H9 (cell line): ENCODE measurements at regions not wholly inside any gene's neighbourhood (a gene's known extent, or its start where the extent isn't known, plus 50 kb on each side); places are given as distances from the start of the nearest gene placed in this dataset.

Experiments used
- DNase-seq: peaks from one replicate; pipeline ENCODE4 v3.0.0-alpha.2; 2017
- H2AFZ ChIP-seq: one replicate; pipeline ENCODE4 v1.6.1; 2013; ENCODE audit warnings: mild to moderate bottlenecking, low read length, control low read depth, moderate library complexity
- H2AK5ac ChIP-seq: 2 replicates; pipeline ENCODE4 v1.6.1; 2013; ENCODE audit warnings: low read length, control low read depth, mixed read lengths; ENCODE audit not compliant: insufficient read length
- H2BK120ac ChIP-seq: one replicate; pipeline ENCODE4 v1.6.1; 2013; ENCODE audit warnings: low read depth, mild to moderate bottlenecking, low read length, control low read depth, inconsistent platforms; ENCODE audit not compliant: poor library complexity, severe bottlenecking
- H2BK12ac ChIP-seq: 2 replicates; pipeline ENCODE4 v1.6.1; 2013; ENCODE audit warnings: low read length, control low read depth, mixed read lengths, low read depth; ENCODE audit not compliant: insufficient read length
- H2BK15ac ChIP-seq: 2 replicates; pipeline ENCODE4 v1.6.1; 2013; ENCODE audit warnings: low read depth, low read length, control low read depth
- H2BK20ac ChIP-seq: one replicate; pipeline ENCODE4 v1.6.1; 2013; ENCODE audit warnings: low read depth, mild to moderate bottlenecking, low read length, control low read depth, inconsistent platforms; ENCODE audit not compliant: poor library complexity, severe bottlenecking
- H2BK5ac ChIP-seq: 2 replicates; pipeline ENCODE4 v1.6.1; 2013; ENCODE audit warnings: low read length, control low read depth, mixed read lengths; ENCODE audit not compliant: insufficient read length
- H3K14ac ChIP-seq: 2 replicates; pipeline ENCODE4 v1.6.1; 2013; ENCODE audit warnings: low read length, control low read depth; ENCODE audit not compliant: insufficient read depth
- H3K18ac ChIP-seq: 2 replicates; pipeline ENCODE4 v1.6.1; 2013; ENCODE audit warnings: low read depth, mild to moderate bottlenecking, mixed read lengths, low read length, control low read depth; ENCODE audit not compliant: insufficient read length
- H3K23ac ChIP-seq: 2 replicates; pipeline ENCODE4 v1.6.1; 2013; ENCODE audit warnings: low read length, control low read depth, mixed read lengths, low read depth; ENCODE audit not compliant: insufficient read length
- H3K23me2 ChIP-seq: 2 replicates; pipeline ENCODE4 v1.6.1; 2013; ENCODE audit warnings: low read depth, mild to moderate bottlenecking, mixed read lengths, low read length, control low read depth; ENCODE audit not compliant: insufficient read length, poor library complexity, severe bottlenecking
- H3K27ac ChIP-seq: 2 replicates; pipeline ENCODE4 v1.5.1; 2013; ENCODE audit warnings: low read length, control low read depth, mixed read lengths, low read depth; ENCODE audit not compliant: insufficient read length
- H3K27me3 ChIP-seq: 2 replicates; pipeline ENCODE4 v1.6.1; 2013; ENCODE audit warnings: low read length, control low read depth, inconsistent platforms; ENCODE audit not compliant: insufficient read depth
- H3K4ac ChIP-seq: 2 replicates; pipeline ENCODE4 v1.6.1; 2013; ENCODE audit warnings: low read depth, mild to moderate bottlenecking, control low read depth, inconsistent platforms, low read length, moderate library complexity
- H3K4me1 ChIP-seq: 2 replicates; pipeline ENCODE4 v1.6.1; 2013; ENCODE audit warnings: low read length, control low read depth, inconsistent platforms; ENCODE audit not compliant: insufficient read depth
- H3K4me2 ChIP-seq: 2 replicates; pipeline ENCODE4 v1.6.1; 2013; ENCODE audit warnings: low read length, control low read depth, mixed read lengths; ENCODE audit not compliant: insufficient read length, insufficient read depth
- H3K56ac ChIP-seq: 2 replicates; pipeline ENCODE4 v1.6.1; 2013; ENCODE audit warnings: low read depth, mild to moderate bottlenecking, mixed read lengths, low read length, control low read depth; ENCODE audit not compliant: insufficient read length
- H3K79me1 ChIP-seq: 2 replicates; pipeline ENCODE4 v1.6.1; 2013; ENCODE audit warnings: low read depth, mild to moderate bottlenecking, moderate library complexity, low read length, control low read depth, inconsistent platforms; ENCODE audit not compliant: insufficient read depth, poor library complexity, severe bottlenecking
- H3K79me2 ChIP-seq: 2 replicates; pipeline ENCODE4 v1.6.1; 2013; ENCODE audit warnings: low read length, control low read depth, inconsistent platforms; ENCODE audit not compliant: insufficient read depth
- H3K9ac ChIP-seq: 2 replicates; pipeline ENCODE4 v1.6.1; 2013; ENCODE audit warnings: low read length, control low read depth, mixed read lengths; ENCODE audit not compliant: insufficient read length; ENCODE audit errors: extremely low read depth
- H3K9me3 ChIP-seq: one replicate; pipeline ENCODE4 v1.6.1; 2013; ENCODE audit warnings: low read depth, low read length, inconsistent platforms; ENCODE audit not compliant: control insufficient read depth
- H3T11ph ChIP-seq: one replicate; pipeline ENCODE4 v1.6.1; 2013; ENCODE audit warnings: mild to moderate bottlenecking, low read length, control low read depth, inconsistent platforms
- H4K20me1 ChIP-seq: one replicate; pipeline ENCODE4 v1.6.1; 2013; ENCODE audit not compliant: control insufficient read depth, insufficient read length, insufficient read depth
- H4K5ac ChIP-seq: 2 replicates; pipeline ENCODE4 v1.6.1; 2013; ENCODE audit warnings: low read depth, mild to moderate bottlenecking, mixed read lengths, low read length, control low read depth; ENCODE audit not compliant: insufficient read length
- H4K8ac ChIP-seq: replicated peaks from 2 replicates; pipeline ENCODE4 v1.6.1; 2013; ENCODE audit warnings: low read length, control low read depth, mixed read lengths, low read depth; ENCODE audit not compliant: insufficient read length
- H4K91ac ChIP-seq: 2 replicates; pipeline ENCODE4 v1.6.1; 2013; ENCODE audit warnings: low read depth, mild to moderate bottlenecking, moderate library complexity, mixed read lengths, low read length, control low read depth; ENCODE audit not compliant: insufficient read length
- H3K27ac Mint-ChIP-seq, 3 experiments: 2 replicates in 2 of 3; 3 replicates in 1 of 3; pipeline ENCODE4 v1.8.0; 2020 to 2021; ENCODE audit warnings: mixed read lengths in 3 of 3, mild to moderate bottlenecking in 1 of 3, moderate library complexity in 1 of 3
- H3K27me3 Mint-ChIP-seq: 2 replicates; pipeline ENCODE4 v1.8.0; 2021; ENCODE audit warnings: low read depth, mild to moderate bottlenecking, moderate library complexity, mixed read lengths
- H3K36me3 Mint-ChIP-seq, 3 experiments: 2 replicates in 2 of 3; 3 replicates in 1 of 3; pipeline ENCODE4 v1.8.0; 2020 to 2021; ENCODE audit warnings: low read depth in 3 of 3, mixed read lengths in 3 of 3; ENCODE audit not compliant: insufficient read depth in 1 of 3
- H3K4me1 Mint-ChIP-seq, 2 experiments: 2 replicates each; pipeline ENCODE4 v1.8.0; 2020; ENCODE audit warnings: mixed read lengths in 2 of 2
- H3K4me3 Mint-ChIP-seq, 2 experiments: 2 replicates in 1 of 2; 3 replicates in 1 of 2; pipeline ENCODE4 v1.8.0; 2020 to 2021; ENCODE audit warnings: mild to moderate bottlenecking in 2 of 2, mixed read lengths in 2 of 2, moderate library complexity in 1 of 2
- H3K9me3 Mint-ChIP-seq, 2 experiments: 2 replicates in 1 of 2; 3 replicates in 1 of 2; pipeline ENCODE4 v1.8.0; 2020; ENCODE audit warnings: mild to moderate bottlenecking in 2 of 2, mixed read lengths in 2 of 2, moderate library complexity in 1 of 2
- WGBS: extraction: QIAGEN DNeasy Blood & Tissue Kit; methylation state at CpG from one replicate; pipeline ENCODE4 v1.1.7; 2013; ENCODE audit warnings: missing lambda C conversion rate, low lambda C conversion rate, mixed read lengths; ENCODE audit not compliant: insufficient read length; ENCODE audit errors: extremely low coverage; 5-methylcytosine and 5-hydroxymethylcytosine counted together
- TF ChIP-seq, protein P1 (sequence below): fragments of 200-600 bp; sonication (generic); conservative IDR thresholded peaks from 3 replicates; pipeline ENCODE4 v1.8.0; 2021; ENCODE audit warnings: antibody characterized with exemption, mild to moderate bottlenecking

- Histone ChIP-seq H3K23ac (no peak overlapping the region), H2BK5ac (no peak overlapping the region), H3K4ac (no peak overlapping the region), H3K23me2 (peaks cover 7% of the 10 kb centered on the region), H2AFZ (no peak overlapping the region), H3K9ac (no peak overlapping the region), H2BK15ac (no peak overlapping the region), H4K91ac (no peak overlapping the region), H3K9me3 (no peaks in the 10 kb centered on the region), H4K8ac (no peak overlapping the region), H2AK5ac (no peak overlapping the region), H3K27me3 (no peaks in the 10 kb centered on the region; the same call in 1 of the 2 replicates), H3K79me2 (no peaks in the 10 kb centered on the region), H2BK12ac (no peak overlapping the region), H3K18ac (no peak overlapping the region), H3K14ac (no peak overlapping the region), H3K27ac (no peak overlapping the region), H4K5ac (no peak overlapping the region), H3K4me2 (no peak overlapping the region), H4K20me1 (no peaks in the 10 kb centered on the region), H2BK20ac (no peak overlapping the region), H3K56ac (no peak overlapping the region), H2BK120ac (no peak overlapping the region), H3K4me1 (peaks cover 2% of the 10 kb centered on the region; the same call in 1 of the 2 replicates), H3T11ph (no peak overlapping the region), H3K79me1 (no peaks in the 10 kb centered on the region)
- Mint-ChIP-seq H3K36me3 (no peaks in the 10 kb centered on the region), H3K27ac (no peak overlapping the region), H3K9me3 (no peaks in the 10 kb centered on the region), H3K4me3 (no peak overlapping the region), H3K27me3 (peaks cover 29% of the 10 kb centered on the region), H3K4me1 (peaks cover 13 to 15% of the 10 kb centered on the region in 2 experiments)
- DNase-seq, result no peak
- no CpG with 5 or more reads among the region's 2 CpGs for WGBS
- TF ChIP-seq, protein P1, sequence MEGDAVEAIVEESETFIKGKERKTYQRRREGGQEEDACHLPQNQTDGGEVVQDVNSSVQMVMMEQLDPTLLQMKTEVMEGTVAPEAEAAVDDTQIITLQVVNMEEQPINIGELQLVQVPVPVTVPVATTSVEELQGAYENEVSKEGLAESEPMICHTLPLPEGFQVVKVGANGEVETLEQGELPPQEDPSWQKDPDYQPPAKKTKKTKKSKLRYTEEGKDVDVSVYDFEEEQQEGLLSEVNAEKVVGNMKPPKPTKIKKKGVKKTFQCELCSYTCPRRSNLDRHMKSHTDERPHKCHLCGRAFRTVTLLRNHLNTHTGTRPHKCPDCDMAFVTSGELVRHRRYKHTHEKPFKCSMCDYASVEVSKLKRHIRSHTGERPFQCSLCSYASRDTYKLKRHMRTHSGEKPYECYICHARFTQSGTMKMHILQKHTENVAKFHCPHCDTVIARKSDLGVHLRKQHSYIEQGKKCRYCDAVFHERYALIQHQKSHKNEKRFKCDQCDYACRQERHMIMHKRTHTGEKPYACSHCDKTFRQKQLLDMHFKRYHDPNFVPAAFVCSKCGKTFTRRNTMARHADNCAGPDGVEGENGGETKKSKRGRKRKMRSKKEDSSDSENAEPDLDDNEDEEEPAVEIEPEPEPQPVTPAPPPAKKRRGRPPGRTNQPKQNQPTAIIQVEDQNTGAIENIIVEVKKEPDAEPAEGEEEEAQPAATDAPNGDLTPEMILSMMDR, result no peak
Observed at GRCh38 chr14:97453991-97454390, 656.8 kb downstream of the VRK1 start.
